ENCODE measurements at regions not wholly inside any gene's neighbourhood (a gene's known extent, or its start where the extent isn't known, plus 50 kb on each side); places are given as distances from the start of the nearest gene placed in this dataset.
A peak's percentile ranks its signal among the peaks of the same experiment; 100 is the strongest.

GRCh38 chr20:57022306-57022705 lies 244.1 kb downstream of the BMP7 start:
- DNase-seq (ENCODE audit: low read depth, low spot score), result peak; percentile 4
- POLR2A ChIA-PET, result no interaction called here

GRCh38 chr20:57023007-57023406 lies 243.4 kb downstream of the BMP7 start:
- Histone ChIP-seq H3K4me1 (ENCODE audit: control insufficient read depth in 1 of 2, insufficient read depth in 2 of 2, low read length in 2 of 2) (no peaks in the 10 kb centered on the region), H3K36me3 (ENCODE audit: control insufficient read depth in 1 of 2, insufficient read depth in 2 of 2, low read length in 2 of 2) (no peaks in the 10 kb centered on the region), H3K4me2 (ENCODE audit: low read length) (no peak overlapping the region), H3K9me2 (ENCODE audit: insufficient read depth) (no peaks in the 10 kb centered on the region), H3K9me3 (ENCODE audit: control insufficient read depth in 1 of 2, insufficient read depth in 1 of 2, low read depth in 1 of 2, low read length in 2 of 2) (no peaks in the 10 kb centered on the region), H3K27me3 (ENCODE audit: insufficient read depth, low read length) (no peaks in the 10 kb centered on the region), H3K79me2 (ENCODE audit: insufficient read depth, low read length) (no peaks in the 10 kb centered on the region), H3K4me3 (replicated peaks in 1 of 2; ENCODE audit: low read depth in 1 of 2, low read length in 2 of 2) (no peak overlapping the region), H3K27ac (ENCODE audit: low read depth, low read length) (no peak overlapping the region), H4K20me1 (ENCODE audit: insufficient read depth) (no peaks in the 10 kb centered on the region; the same call in 1 of the 2 replicates), H2AFZ (ENCODE audit: low read depth, low read length, poor library complexity, severe bottlenecking) (no peak overlapping the region), H3K9ac (ENCODE audit: low read length) (no peak overlapping the region)
- ATAC-seq, result no peak
- RAD21 ChIA-PET (ENCODE audit: low non-redundant PET in 1 of 2, low total read pairs in 2 of 2, uncharacterized antibody in 2 of 2, unreplicated experiment in 2 of 2), result no interaction called here
- TF ChIP-seq ZNF274 (IDR thresholded peaks at IDR 0.05; ENCODE audit: low read depth, low read length) (no peak), ZBTB33 (IDR thresholded peaks at IDR 0.05; ENCODE audit: extremely low read depth, insufficient replicate concordance, low read length) (no peak), POLR2AphosphoS5 (IDR thresholded peaks at IDR 0.05; ENCODE audit: low read depth, low read length) (no peak), EZH2phosphoT487 (IDR thresholded peaks at IDR 0.05; ENCODE audit: borderline replicate concordance) (no peak)
- intact Hi-C loops (cut with micrococcal nuclease), result no loop called here
- no TSS peak for BruUV-seq (replicated peaks)
- CTCF ChIA-PET, result no interaction called here
- DNase-seq (ENCODE audit: low read depth, low spot score), result no peak
- POLR2A ChIA-PET, result no interaction called here

More at GRCh38 chr20:57022306-57022705, 244.1 kb downstream of the BMP7 start:
- Histone ChIP-seq H3K27me3 (ENCODE audit: insufficient read depth, low read length) (no peaks in the 10 kb centered on the region), H3K36me3 (ENCODE audit: control insufficient read depth in 1 of 2, insufficient read depth in 2 of 2, low read length in 2 of 2) (no peaks in the 10 kb centered on the region), H3K9ac (ENCODE audit: low read length) (no peak overlapping the region), H3K9me3 (ENCODE audit: control insufficient read depth in 1 of 2, insufficient read depth in 1 of 2, low read depth in 1 of 2, low read length in 2 of 2) (no peaks in the 10 kb centered on the region), H3K27ac (ENCODE audit: low read depth, low read length) (no peak overlapping the region), H3K9me2 (ENCODE audit: insufficient read depth) (no peaks in the 10 kb centered on the region), H3K79me2 (ENCODE audit: insufficient read depth, low read length) (no peaks in the 10 kb centered on the region), H4K20me1 (ENCODE audit: insufficient read depth) (no peaks in the 10 kb centered on the region; the same call in 1 of the 2 replicates), H2AFZ (ENCODE audit: low read depth, low read length, poor library complexity, severe bottlenecking) (no peak overlapping the region), H3K4me3 (replicated peaks in 1 of 2; ENCODE audit: low read depth in 1 of 2, low read length in 2 of 2) (no peak overlapping the region), H3K4me1 (ENCODE audit: control insufficient read depth in 1 of 2, insufficient read depth in 2 of 2, low read length in 2 of 2) (no peaks in the 10 kb centered on the region), H3K4me2 (ENCODE audit: low read length) (no peak overlapping the region)
- peak; percentile 70 for ATAC-seq
- ChIA-PET CTCF (no interaction called here), RAD21 (ENCODE audit: low non-redundant PET in 1 of 2, low total read pairs in 2 of 2, uncharacterized antibody in 2 of 2, unreplicated experiment in 2 of 2) (no interaction called here)
- BruUV-seq (replicated peaks), result no TSS peak
- intact Hi-C loops (cut with micrococcal nuclease), result no loop called here
- TF ChIP-seq ELF1 (IDR thresholded peaks at IDR 0.05; ENCODE audit: borderline replicate concordance, low read depth) (no peak), RAD21 (IDR thresholded peaks at IDR 0.05; ENCODE audit: low read depth) (peak; percentile 21; the same call in 1 of the 2 replicates), CTCF (IDR thresholded peaks at IDR 0.05 in 2 of 3, conservative IDR thresholded peaks at IDR 0.05 in 1 of 3; ENCODE audit: borderline replicate concordance in 1 of 3, insufficient read depth in 1 of 3, low read depth in 2 of 3, low read length in 2 of 3) (0 out of 6 replicates have a peak, but pooled peaks of 1 of the 3 experiments have one; percentile 19)
